ENCODE measurements at regions not wholly inside any gene's neighbourhood (a gene's known extent, or its start where the extent isn't known, plus 50 kb on each side); places are given as distances from the start of the nearest gene placed in this dataset.

- no peak for TF ChIP-seq ZNF462 (CRISPR knock-in tag; IDR thresholded peaks at IDR 0.05)
Observed at GRCh38 chr20:11137688-11138087, 463.9 kb upstream of the JAG1 start (continued).

- Mint-ChIP-seq H3K4me1 (no peaks in the 10 kb centered on the region), H3K9me3 (no peaks in the 10 kb centered on the region), H3K27me3 (ENCODE audit: insufficient read depth, low read depth, poor library complexity) (no peaks in the 10 kb centered on the region), H3K27ac (no peak overlapping the region), H3K36me3 (ENCODE audit: low read depth) (no peaks in the 10 kb centered on the region), H3K4me3 (no peak overlapping the region)
- no peaks in the 10 kb centered on the region; the same call in 1 of the 2 replicates for H3K36me3 ChIP-seq (ENCODE audit: insufficient read depth)
- H3K9me2 ChIP-seq (ENCODE audit: insufficient read depth): peaks cover 13% of the 10 kb centered on the region
- H2AFZ ChIP-seq: no peak overlapping the region
- no peaks in the 10 kb centered on the region for H4K20me1 ChIP-seq (replicated peaks; ENCODE audit: insufficient read depth)
- H3F3A ChIP-seq (replicated peaks; ENCODE audit: low read depth): no peaks in the 10 kb centered on the region
- H3K79me2 ChIP-seq (replicated peaks; ENCODE audit: insufficient read depth): no peaks in the 10 kb centered on the region
- ATAC-seq (no peak), DNase-seq (ENCODE audit: low spot score) (no peak)
- no peak overlapping the region for H3K27ac ChIP-seq (ENCODE audit: low read depth)
- H3K4me1 ChIP-seq (ENCODE audit: insufficient read depth): no peaks in the 10 kb centered on the region
- H3K27me3 ChIP-seq (ENCODE audit: insufficient read depth): no peaks in the 10 kb centered on the region
- no peak overlapping the region for H3K4me3 ChIP-seq
- H3K4me2 ChIP-seq: no peak overlapping the region
- TF ChIP-seq CREB1 (CRISPR knock-in tag; IDR thresholded peaks at IDR 0.05; ENCODE audit: low read depth): no peak
- no peak for TF ChIP-seq NANOG (IDR thresholded peaks at IDR 0.05; ENCODE audit: borderline replicate concordance)
- no peak for TF ChIP-seq REST (IDR thresholded peaks at IDR 0.05; ENCODE audit: unreplicated experiment)
- no peak for TF ChIP-seq POLR2AphosphoS5 (IDR thresholded peaks at IDR 0.05; ENCODE audit: low read depth)
- no peak for TF ChIP-seq ZNF462 (CRISPR knock-in tag; IDR thresholded peaks at IDR 0.05)
- no peak for TF ChIP-seq EZH2phosphoT487 (IDR thresholded peaks at IDR 0.05; ENCODE audit: unreplicated experiment)
Observed at GRCh38 chr20:11140359-11140758, 466.6 kb upstream of the JAG1 start.

All from GM23338 (cell line).